ENCODE measurements at regions not wholly inside any gene's neighbourhood (a gene's known extent, or its start where the extent isn't known, plus 50 kb on each side); places are given as distances from the start of the nearest gene placed in this dataset.
A peak's percentile ranks its signal among the peaks of the same experiment; 100 is the strongest.

DNA sequence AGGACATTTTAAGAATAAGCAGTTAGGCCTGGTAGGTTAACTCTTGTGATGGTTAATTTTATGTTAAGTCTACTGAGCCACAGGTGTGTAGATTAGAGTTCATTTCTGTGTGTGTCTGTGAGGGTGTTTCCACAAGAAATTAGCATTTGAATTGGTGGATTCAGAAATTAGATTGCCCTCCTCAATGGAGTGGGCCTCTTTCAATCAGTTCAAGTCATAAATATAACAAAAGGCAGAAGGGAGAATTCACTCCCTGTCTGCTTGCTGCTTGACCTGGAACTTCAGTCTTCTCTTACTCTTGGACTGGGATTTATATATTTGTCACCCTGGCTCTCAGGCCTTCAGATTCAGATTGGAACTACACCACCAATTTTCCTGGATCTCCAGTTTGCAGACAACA lies 55.3 kb upstream of the POM121L12 start:
- Histone ChIP-seq H3K4me1 (ENCODE audit: control insufficient read depth in 1 of 2, low read depth in 2 of 2) (no peaks in the 10 kb centered on the region), H3K27ac (no peak overlapping the region), H3K9me3 (peaks cover 2% of the 10 kb centered on the region), H3K27me3 (replicated peaks; ENCODE audit: insufficient read depth) (no peaks in the 10 kb centered on the region), H3K4me3 (no peak overlapping the region), H3K36me3 (no peaks in the 10 kb centered on the region)
- ATAC-seq (ENCODE audit: insufficient number of reproducible peaks, low FRiP score, low read depth) (no peak), DNase-seq (ENCODE audit: low spot score) (no peak)
- TF ChIP-seq, protein P1, sequence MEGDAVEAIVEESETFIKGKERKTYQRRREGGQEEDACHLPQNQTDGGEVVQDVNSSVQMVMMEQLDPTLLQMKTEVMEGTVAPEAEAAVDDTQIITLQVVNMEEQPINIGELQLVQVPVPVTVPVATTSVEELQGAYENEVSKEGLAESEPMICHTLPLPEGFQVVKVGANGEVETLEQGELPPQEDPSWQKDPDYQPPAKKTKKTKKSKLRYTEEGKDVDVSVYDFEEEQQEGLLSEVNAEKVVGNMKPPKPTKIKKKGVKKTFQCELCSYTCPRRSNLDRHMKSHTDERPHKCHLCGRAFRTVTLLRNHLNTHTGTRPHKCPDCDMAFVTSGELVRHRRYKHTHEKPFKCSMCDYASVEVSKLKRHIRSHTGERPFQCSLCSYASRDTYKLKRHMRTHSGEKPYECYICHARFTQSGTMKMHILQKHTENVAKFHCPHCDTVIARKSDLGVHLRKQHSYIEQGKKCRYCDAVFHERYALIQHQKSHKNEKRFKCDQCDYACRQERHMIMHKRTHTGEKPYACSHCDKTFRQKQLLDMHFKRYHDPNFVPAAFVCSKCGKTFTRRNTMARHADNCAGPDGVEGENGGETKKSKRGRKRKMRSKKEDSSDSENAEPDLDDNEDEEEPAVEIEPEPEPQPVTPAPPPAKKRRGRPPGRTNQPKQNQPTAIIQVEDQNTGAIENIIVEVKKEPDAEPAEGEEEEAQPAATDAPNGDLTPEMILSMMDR (IDR thresholded peaks at IDR 0.05), result no peak

DNA sequence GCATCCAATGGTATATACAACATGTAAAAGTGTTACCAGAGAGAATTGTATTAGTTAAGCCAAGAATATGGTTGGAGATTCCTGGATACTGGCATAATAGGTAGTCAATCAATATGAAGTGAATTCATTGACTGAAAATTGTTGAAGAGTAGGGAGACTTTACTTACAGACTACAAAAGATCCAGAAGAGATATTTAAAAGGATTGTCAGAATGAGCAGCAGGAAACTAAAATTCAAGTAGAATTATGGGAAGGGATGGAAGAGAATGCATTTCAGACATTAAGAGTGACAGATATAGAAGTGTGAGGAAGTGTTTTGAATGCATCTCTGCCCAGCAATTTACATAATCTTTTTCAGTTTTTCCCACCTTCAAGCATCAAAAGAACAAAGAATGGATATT lies 62.3 kb upstream of the POM121L12 start:
- TF ChIP-seq, protein P1 (IDR thresholded peaks at IDR 0.05), result no peak
- no peaks in the 10 kb centered on the region for H3K36me3 ChIP-seq
- no peaks in the 10 kb centered on the region for H3K27me3 ChIP-seq (replicated peaks; ENCODE audit: insufficient read depth)
- no peak overlapping the region for H3K4me3 ChIP-seq
- no peaks in the 10 kb centered on the region for H3K4me1 ChIP-seq (ENCODE audit: control insufficient read depth in 1 of 2, low read depth in 2 of 2)
- no peak for DNase-seq (ENCODE audit: low spot score)
- H3K27ac ChIP-seq, result no peak overlapping the region
- no peak for ATAC-seq (ENCODE audit: insufficient number of reproducible peaks, low FRiP score, low read depth)
- H3K9me3 ChIP-seq, result no peaks in the 10 kb centered on the region

DNA sequence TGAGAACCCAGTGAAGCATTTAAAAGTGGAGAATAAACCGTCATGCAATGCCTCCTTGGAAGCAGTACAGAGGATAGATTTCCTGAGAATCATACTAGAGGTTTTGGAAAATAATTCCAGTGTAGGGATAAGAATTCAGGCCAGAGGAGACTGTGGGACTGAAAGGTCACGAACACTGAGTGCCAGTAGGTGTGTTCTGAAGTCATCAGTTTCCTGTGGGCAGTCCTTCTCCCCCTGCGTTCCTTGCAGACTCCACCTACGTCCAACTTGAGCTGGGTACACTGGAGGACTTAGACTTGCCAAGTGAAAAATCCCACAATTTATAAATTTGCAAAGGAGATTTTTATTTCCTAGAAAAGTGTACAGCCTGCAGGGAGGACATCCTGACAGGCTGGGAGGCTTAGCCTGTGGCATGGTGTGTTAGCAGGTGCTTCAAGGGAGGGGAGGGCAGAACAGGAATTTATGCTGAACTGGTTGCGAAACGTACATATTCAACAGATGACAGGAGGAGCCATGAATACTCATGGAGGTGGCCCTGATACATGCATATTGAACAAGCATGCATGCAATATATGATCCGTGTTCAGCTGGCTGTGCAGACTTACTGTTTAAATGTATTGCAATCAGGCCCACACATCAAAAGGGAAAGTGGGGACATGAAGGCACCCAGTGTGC lies 72.9 kb upstream of the POM121L12 start:
- Histone ChIP-seq H3K4me1 (ENCODE audit: control insufficient read depth in 1 of 2, low read depth in 2 of 2) (peaks cover 8 to 44% of the 10 kb centered on the region in 2 donors), H3K4me3 (no peak overlapping the region), H3K36me3 (no peaks in the 10 kb centered on the region), H3K27ac (peak overlapping the region; percentile 50 to 62), H3K27me3 (replicated peaks; ENCODE audit: insufficient read depth) (no peaks in the 10 kb centered on the region), H3K9me3 (no peaks in the 10 kb centered on the region)
- DNase-seq (ENCODE audit: low spot score) (no peak), ATAC-seq (ENCODE audit: insufficient number of reproducible peaks, low FRiP score, low read depth) (no peak)
- TF ChIP-seq, protein P1 (IDR thresholded peaks at IDR 0.05), result no peak

DNA sequence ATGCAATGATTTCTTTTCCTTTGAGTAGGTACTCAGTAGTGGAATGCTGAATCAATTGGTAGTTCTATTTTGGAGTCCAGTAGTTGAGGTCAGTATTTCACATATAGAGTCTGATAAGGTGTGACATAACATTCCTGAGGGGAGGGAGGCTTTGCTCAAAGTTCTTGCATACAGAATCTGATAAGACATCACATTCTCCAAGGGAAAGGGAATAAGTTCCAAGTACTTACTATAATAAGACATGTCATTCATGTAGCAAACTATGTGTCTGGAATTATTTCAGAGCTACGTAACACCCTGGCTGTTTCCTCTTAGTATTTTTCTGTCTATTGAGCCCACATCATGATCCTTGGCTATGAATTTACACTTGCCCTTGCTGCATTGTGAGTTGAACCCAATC lies 74.3 kb upstream of the POM121L12 start:
- peak; percentile 31 for ATAC-seq (ENCODE audit: insufficient number of reproducible peaks, low FRiP score, low read depth)
- TF ChIP-seq, protein P1 (IDR thresholded peaks at IDR 0.05), result no peak
- Histone ChIP-seq H3K27me3 (replicated peaks; ENCODE audit: insufficient read depth) (no peaks in the 10 kb centered on the region), H3K27ac (peak overlapping the region; percentile 62 to 66), H3K4me3 (no peak overlapping the region), H3K36me3 (no peaks in the 10 kb centered on the region), H3K9me3 (no peaks in the 10 kb centered on the region), H3K4me1 (ENCODE audit: control insufficient read depth in 1 of 2, low read depth in 2 of 2) (peaks cover 8 to 44% of the 10 kb centered on the region in 2 donors)
- DNase-seq (ENCODE audit: low spot score), result no peak

DNA sequence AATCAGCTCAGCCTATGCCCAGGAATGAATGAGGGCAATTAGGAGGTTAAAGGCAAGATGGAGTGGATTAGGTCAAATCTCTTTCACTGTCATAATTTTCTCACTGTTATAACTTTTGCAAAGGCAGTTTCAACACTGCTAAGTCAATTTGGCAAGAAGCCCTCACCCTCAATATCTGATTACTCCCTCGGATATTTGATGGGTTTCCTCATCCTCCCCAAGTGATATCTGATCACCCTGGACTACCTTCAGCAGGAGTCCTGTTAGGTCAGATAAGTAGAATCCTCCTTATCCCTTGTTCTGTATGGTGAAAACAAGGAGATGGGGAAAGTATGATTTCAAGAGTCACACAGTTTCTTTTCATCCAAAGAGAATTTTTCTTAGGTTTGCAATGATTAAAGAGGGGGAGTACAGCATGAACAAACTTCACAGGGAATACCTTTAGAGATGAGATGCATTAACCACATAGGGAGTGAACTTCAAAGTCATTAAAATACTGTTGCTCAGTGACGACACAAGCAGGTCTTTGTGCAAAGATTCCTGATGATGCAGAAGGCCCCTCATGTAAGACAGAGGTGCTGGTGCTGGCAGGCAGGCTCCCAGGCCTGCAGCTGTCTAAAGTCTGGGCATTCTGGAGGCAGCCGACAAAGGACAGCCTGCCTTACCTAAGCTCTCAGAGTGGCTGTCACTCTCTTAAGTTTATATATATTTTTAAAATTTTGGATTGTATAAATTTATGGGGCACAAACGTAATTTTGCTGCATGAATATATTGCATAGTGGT lies 75.4 kb upstream of the POM121L12 start:
- H3K9me3 ChIP-seq, result no peaks in the 10 kb centered on the region
- no peaks in the 10 kb centered on the region for H3K27me3 ChIP-seq (replicated peaks; ENCODE audit: insufficient read depth)
- no peak for ATAC-seq (ENCODE audit: insufficient number of reproducible peaks, low FRiP score, low read depth)
- no peaks in the 10 kb centered on the region for H3K36me3 ChIP-seq
- TF ChIP-seq, protein P1 (IDR thresholded peaks at IDR 0.05), result no peak
- no peak overlapping the region for H3K4me3 ChIP-seq
- DNase-seq (ENCODE audit: low spot score), result no peak
- peaks cover 8 to 44% of the 10 kb centered on the region in 2 donors for H3K4me1 ChIP-seq (ENCODE audit: control insufficient read depth in 1 of 2, low read depth in 2 of 2)
- H3K27ac ChIP-seq, result peak overlapping the region; percentile 21 to 55
